ENCODE measurements at regions not wholly inside any gene's neighbourhood (a gene's known extent, or its start where the extent isn't known, plus 50 kb on each side); places are given as distances from the start of the nearest gene placed in this dataset.

- Mint-ChIP-seq H3K36me3 (ENCODE audit: insufficient read depth in 1 of 3, low read depth in 3 of 3) (peaks cover 0 to 6% (median 5%) of the 10 kb centered on the region in 3 experiments; a peak in 5 of 7 replicates), H3K27me3 (ENCODE audit: low read depth) (no peaks in the 10 kb centered on the region), H3K4me1 (peaks cover 10 to 14% of the 10 kb centered on the region in 2 experiments), H3K27ac (peak overlapping the region; percentile 50 to 62 (median 55); a peak in 3 of 7 replicates), H3K4me3 (no peak overlapping the region), H3K9me3 (peaks cover 5 to 6% of the 10 kb centered on the region in 2 experiments; a peak in 4 of 5 replicates)
- Histone ChIP-seq H3K4ac (ENCODE audit: low read depth, low read length) (no peak overlapping the region), H3K79me2 (ENCODE audit: insufficient read depth, low read length) (no peaks in the 10 kb centered on the region), H3K27me3 (ENCODE audit: insufficient read depth, low read length) (no peaks in the 10 kb centered on the region), H2AFZ (ENCODE audit: low read length) (peak overlapping the region; percentile 11), H3K14ac (ENCODE audit: insufficient read depth, low read length) (no peak overlapping the region), H2BK20ac (ENCODE audit: low read depth, low read length, poor library complexity, severe bottlenecking) (no peak overlapping the region), H3K23me2 (ENCODE audit: insufficient read length, low read depth, low read length, poor library complexity, severe bottlenecking) (no peaks in the 10 kb centered on the region), H3K23ac (ENCODE audit: insufficient read length, low read depth, low read length) (no peak overlapping the region), H3K9ac (ENCODE audit: extremely low read depth, insufficient read length, low read length) (no peak overlapping the region), H3K27ac (ENCODE audit: insufficient read length, low read depth, low read length) (no peak overlapping the region), H3K4me2 (ENCODE audit: insufficient read depth, insufficient read length, low read length) (no peak overlapping the region), H3K18ac (ENCODE audit: insufficient read length, low read depth, low read length) (no peak overlapping the region), H3T11ph (ENCODE audit: low read length) (no peak overlapping the region), H4K8ac (replicated peaks; ENCODE audit: insufficient read length, low read depth, low read length) (no peak overlapping the region), H2BK120ac (ENCODE audit: low read depth, low read length, poor library complexity, severe bottlenecking) (no peak overlapping the region), H2AK5ac (ENCODE audit: insufficient read length, low read length) (no peak overlapping the region), H2BK12ac (ENCODE audit: insufficient read length, low read depth, low read length) (no peak overlapping the region), H3K4me1 (ENCODE audit: insufficient read depth, low read length) (no peaks in the 10 kb centered on the region), H2BK5ac (ENCODE audit: insufficient read length, low read length) (no peak overlapping the region), H2BK15ac (ENCODE audit: low read depth, low read length) (no peak overlapping the region), H3K79me1 (ENCODE audit: insufficient read depth, low read depth, low read length, poor library complexity, severe bottlenecking) (no peaks in the 10 kb centered on the region), H4K5ac (ENCODE audit: insufficient read length, low read depth, low read length) (no peak overlapping the region), H4K20me1 (ENCODE audit: control insufficient read depth, insufficient read depth, insufficient read length) (no peaks in the 10 kb centered on the region), H4K91ac (ENCODE audit: insufficient read length, low read depth, low read length) (no peak overlapping the region), H3K9me3 (ENCODE audit: control insufficient read depth, low read depth, low read length) (no peaks in the 10 kb centered on the region), H3K56ac (ENCODE audit: insufficient read length, low read depth, low read length) (no peak overlapping the region)
- DNase-seq: no peak
- no CpG with 5 or more reads among the region's 2 CpGs for WGBS (ENCODE audit: extremely low coverage, insufficient read length, low lambda C conversion rate)
- TF ChIP-seq, protein P1, sequence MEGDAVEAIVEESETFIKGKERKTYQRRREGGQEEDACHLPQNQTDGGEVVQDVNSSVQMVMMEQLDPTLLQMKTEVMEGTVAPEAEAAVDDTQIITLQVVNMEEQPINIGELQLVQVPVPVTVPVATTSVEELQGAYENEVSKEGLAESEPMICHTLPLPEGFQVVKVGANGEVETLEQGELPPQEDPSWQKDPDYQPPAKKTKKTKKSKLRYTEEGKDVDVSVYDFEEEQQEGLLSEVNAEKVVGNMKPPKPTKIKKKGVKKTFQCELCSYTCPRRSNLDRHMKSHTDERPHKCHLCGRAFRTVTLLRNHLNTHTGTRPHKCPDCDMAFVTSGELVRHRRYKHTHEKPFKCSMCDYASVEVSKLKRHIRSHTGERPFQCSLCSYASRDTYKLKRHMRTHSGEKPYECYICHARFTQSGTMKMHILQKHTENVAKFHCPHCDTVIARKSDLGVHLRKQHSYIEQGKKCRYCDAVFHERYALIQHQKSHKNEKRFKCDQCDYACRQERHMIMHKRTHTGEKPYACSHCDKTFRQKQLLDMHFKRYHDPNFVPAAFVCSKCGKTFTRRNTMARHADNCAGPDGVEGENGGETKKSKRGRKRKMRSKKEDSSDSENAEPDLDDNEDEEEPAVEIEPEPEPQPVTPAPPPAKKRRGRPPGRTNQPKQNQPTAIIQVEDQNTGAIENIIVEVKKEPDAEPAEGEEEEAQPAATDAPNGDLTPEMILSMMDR (conservative IDR thresholded peaks at IDR 0.05): no peak
Measured at GRCh38 chrX:109049416-109049815, 313.1 kb upstream of the IRS4 start.
